H1 (cell line): ENCODE measurements at regions not wholly inside any gene's neighbourhood (a gene's known extent, or its start where the extent isn't known, plus 50 kb on each side); places are given as distances from the start of the nearest gene placed in this dataset.

ENCODE experiments used
- CTCF ChIA-PET: fragments of 300-600 bp; sonication (Branson Sonifier 250); formaldehyde crosslinking; loops from one replicate; lab custom pipeline; 2021; ENCODE audit not compliant: partially characterized antibody; lab: Charles Lee
- POLR2A ChIA-PET: fragments of 300-600 bp; sonication (Branson Sonifier 250); formaldehyde crosslinking; loops from one replicate; lab custom pipeline; 2021; ENCODE audit warnings: inconsistent platforms; ENCODE audit not compliant: partially characterized antibody; lab: Charles Lee
- DNase-seq, 2 experiments: peaks; one replicate each; pipeline versions ENCODE4 v3.0.0 to v3.0.0-alpha.2; 2010 to 2022; ENCODE audit warnings: low spot score in 2 of 2, low read depth in 1 of 2, mixed read lengths in 1 of 2
- FAIRE-seq: peaks from 2 replicates; lab custom pipeline; 2011; peaks lifted over from hg19 to GRCh38; lab: Jason Lieb, UNC
- H2AFZ ChIP-seq: 2 replicates; pipeline ENCODE4 v1.8.1; 2012; ENCODE audit warnings: low read length, inconsistent platforms
- H2AK5ac ChIP-seq: 2 replicates; pipeline ENCODE4 v1.6.1; 2013; ENCODE audit warnings: low read depth, low read length
- H2BK120ac ChIP-seq: replicated peaks from 2 replicates; pipeline ENCODE3; 2013; ENCODE audit warnings: low read depth, low read length, inconsistent platforms
- H2BK12ac ChIP-seq: 2 replicates; pipeline ENCODE4 v1.6.1; 2013; ENCODE audit warnings: low read depth, low read length
- H2BK15ac ChIP-seq: 2 replicates; pipeline ENCODE4 v1.6.1; 2013; ENCODE audit warnings: low read length
- H2BK20ac ChIP-seq: 2 replicates; pipeline ENCODE4 v1.6.1; 2013; ENCODE audit warnings: low read length
- H2BK5ac ChIP-seq: 2 replicates; pipeline ENCODE4 v1.6.1; 2013; ENCODE audit warnings: low read depth, low read length
- H3K14ac ChIP-seq: 2 replicates; pipeline ENCODE4 v1.6.1; 2013; ENCODE audit warnings: inconsistent platforms; ENCODE audit not compliant: insufficient read length
- H3K18ac ChIP-seq: 2 replicates; pipeline ENCODE4 v1.6.1; 2013; ENCODE audit warnings: low read length; ENCODE audit errors: extremely low read depth
- H3K23ac ChIP-seq: 2 replicates; pipeline ENCODE4 v1.6.1; 2013; ENCODE audit warnings: inconsistent platforms; ENCODE audit not compliant: insufficient read length
- H3K23me2 ChIP-seq: 2 replicates; pipeline ENCODE4 v1.6.1; 2013; ENCODE audit warnings: low read depth, low read length
- H3K27ac ChIP-seq: 2 replicates; pipeline ENCODE4 v1.6.1; 2011; ENCODE audit warnings: low read depth, low read length, inconsistent platforms
- H3K27me3 ChIP-seq, 4 experiments: replicated peaks in 1 of 4; 1 replicate in 1 of 4; 2 replicates in 3 of 4; pipeline versions ENCODE4 v1.6.1 to v1.8.1; 2011 to 2013; ENCODE audit warnings: low read length in 3 of 4, mild to moderate bottlenecking in 3 of 4, inconsistent platforms in 2 of 4, mixed read lengths in 2 of 4, moderate library complexity in 1 of 4; ENCODE audit not compliant: control insufficient read depth in 3 of 4, insufficient read depth in 3 of 4; ENCODE audit errors: extremely low read depth in 1 of 4
- H3K36me3 ChIP-seq, 4 experiments: 2 replicates each; pipeline versions ENCODE4 v1.6.1 to v1.8.1; 2011 to 2013; ENCODE audit warnings: mild to moderate bottlenecking in 4 of 4, low read length in 3 of 4, moderate library complexity in 2 of 4, control low read depth in 1 of 4, inconsistent platforms in 1 of 4; ENCODE audit not compliant: insufficient read depth in 4 of 4, control insufficient read depth in 2 of 4
- H3K4ac ChIP-seq: replicated peaks from 2 replicates; pipeline ENCODE3; 2013; ENCODE audit warnings: low read length, low read depth, mixed read lengths, inconsistent platforms; ENCODE audit not compliant: insufficient read length
- H3K4me1 ChIP-seq, 4 experiments: replicated peaks in 1 of 4; 1 replicate in 1 of 4; 2 replicates in 3 of 4; pipeline versions ENCODE4 v1.6.1 to v1.8.1; 2011 to 2013; ENCODE audit warnings: low read length in 3 of 4, inconsistent platforms in 2 of 4, mixed read lengths in 1 of 4; ENCODE audit not compliant: insufficient read depth in 4 of 4, control insufficient read depth in 3 of 4
- H3K4me2 ChIP-seq, 2 experiments: 2 replicates each; pipeline versions ENCODE4 v1.6.1 to v1.8.1; 2011 to 2013; ENCODE audit warnings: low read depth in 2 of 2, low read length in 2 of 2, control low read depth in 1 of 2, inconsistent platforms in 1 of 2, mild to moderate bottlenecking in 1 of 2; ENCODE audit not compliant: insufficient read depth in 1 of 2
- H3K4me3 ChIP-seq, 4 experiments: fragments of 200-600, 300-600 bp in 1 of 4; sonication (generic), shearing (Covaris generic), sonication (Bioruptor Twin) in 1 of 4; 2 replicates each; pipeline versions ENCODE4 v1.5.1 to v1.8.1; 2011 to 2016; ENCODE audit warnings: low read length in 4 of 4, low read depth in 3 of 4, control low read depth in 2 of 4, inconsistent platforms in 2 of 4, mild to moderate bottlenecking in 2 of 4, mixed read lengths in 1 of 4, moderate library complexity in 1 of 4; ENCODE audit not compliant: insufficient read depth in 2 of 4; ENCODE audit errors: extremely low read depth in 1 of 4
- H3K56ac ChIP-seq: replicated peaks from 2 replicates; pipeline ENCODE3; 2013; ENCODE audit warnings: low read depth, mild to moderate bottlenecking, mixed read lengths, low read length, inconsistent platforms; ENCODE audit not compliant: insufficient read length
- H3K79me1 ChIP-seq: 2 replicates; pipeline ENCODE4 v1.6.1; 2013; ENCODE audit warnings: low read depth, low read length, control low read depth
- H3K79me2 ChIP-seq, 2 experiments: 2 replicates each; pipeline versions ENCODE4 v1.6.1 to v1.8.1; 2012 to 2013; ENCODE audit warnings: low read length in 2 of 2, mild to moderate bottlenecking in 2 of 2, inconsistent platforms in 1 of 2; ENCODE audit not compliant: insufficient read depth in 2 of 2, control insufficient read depth in 1 of 2
- H3K9ac ChIP-seq, 4 experiments: replicated peaks in 1 of 4; 1 replicate in 1 of 4; 2 replicates in 3 of 4; pipeline versions ENCODE4 v1.6.1 to v1.8.1; 2011 to 2013; ENCODE audit warnings: low read depth in 3 of 4, low read length in 3 of 4, control low read depth in 2 of 4, mild to moderate bottlenecking in 2 of 4, moderate library complexity in 2 of 4, inconsistent platforms in 1 of 4; ENCODE audit errors: extremely low read depth in 1 of 4
- H3K9me3 ChIP-seq, 2 experiments: 2 replicates each; pipeline versions ENCODE4 v1.6.1 to v1.8.1; 2012 to 2013; ENCODE audit warnings: mild to moderate bottlenecking in 2 of 2, moderate library complexity in 2 of 2, control low read depth in 1 of 2, inconsistent platforms in 1 of 2, low read depth in 1 of 2, low read length in 1 of 2, mixed read lengths in 1 of 2; ENCODE audit not compliant: insufficient read depth in 2 of 2
- H4K20me1 ChIP-seq, 2 experiments: replicated peaks in 1 of 2; 2 replicates each; pipeline versions ENCODE3 to v1.8.1; 2011 to 2013; ENCODE audit warnings: inconsistent platforms in 2 of 2, low read length in 2 of 2, mild to moderate bottlenecking in 1 of 2; ENCODE audit not compliant: insufficient read depth in 2 of 2, control insufficient read depth in 1 of 2
- H4K5ac ChIP-seq: 2 replicates; pipeline ENCODE4 v1.6.1; 2013; ENCODE audit warnings: low read length, low read depth, mixed read lengths, inconsistent platforms; ENCODE audit not compliant: insufficient read length
- H4K8ac ChIP-seq: 2 replicates; pipeline ENCODE4 v1.8.0; 2013; ENCODE audit warnings: mild to moderate bottlenecking, moderate library complexity, low read length, inconsistent platforms; ENCODE audit not compliant: insufficient read depth; ENCODE audit errors: extremely low read depth
- H4K91ac ChIP-seq: replicated peaks from 2 replicates; pipeline ENCODE3; 2013; ENCODE audit warnings: low read length, mixed read lengths, inconsistent platforms; ENCODE audit not compliant: insufficient read length
- BCL11A ChIP-seq, 2 experiments: IDR thresholded peaks; one replicate each; pipeline ENCODE4 v1.6.1; 2011; ENCODE audit warnings: low read depth in 2 of 2, low read length in 2 of 2, mild to moderate bottlenecking in 2 of 2
- CEBPB ChIP-seq: IDR thresholded peaks from 2 replicates; pipeline ENCODE4 v1.6.1; 2012; ENCODE audit warnings: low read depth, low read length
- CHD1 ChIP-seq: IDR thresholded peaks from 2 replicates; pipeline ENCODE4 v1.6.1; 2012; ENCODE audit warnings: low read depth, low read length, improper control_type of control experiment
- EGR1 ChIP-seq: IDR thresholded peaks from 2 replicates; pipeline ENCODE4 v1.6.1; 2011; ENCODE audit warnings: low read depth, low read length, borderline replicate concordance
- FOSL1 ChIP-seq: IDR thresholded peaks from 2 replicates; pipeline ENCODE4 v1.6.1; 2011; ENCODE audit warnings: mild to moderate bottlenecking, low read depth, low read length, moderate library complexity; ENCODE audit not compliant: insufficient read depth
- KDM5A ChIP-seq: fragments of 200-600 bp; IDR thresholded peaks from 2 replicates; pipeline ENCODE4 v1.7.1; 2012; ENCODE audit warnings: mild to moderate bottlenecking, low read length, inconsistent platforms, mixed read lengths
- PHF8 ChIP-seq: fragments of 200-600 bp; sonication (generic); conservative IDR thresholded peaks from 2 replicates; pipeline ENCODE4 v1.7.1; 2012; ENCODE audit warnings: low read depth, mild to moderate bottlenecking, inconsistent platforms, low read length, moderate library complexity
- POLR2AphosphoS5 ChIP-seq: IDR thresholded peaks from 2 replicates; pipeline ENCODE4 v1.6.1; 2011; ENCODE audit warnings: low read depth, low read length
- POU5F1 ChIP-seq: IDR thresholded peaks from 2 replicates; pipeline ENCODE4 v1.6.1; 2011; ENCODE audit warnings: low read depth, mild to moderate bottlenecking, low read length, moderate library complexity
- SP2 ChIP-seq: IDR thresholded peaks from 2 replicates; pipeline ENCODE4 v1.6.1; 2012; ENCODE audit warnings: mild to moderate bottlenecking, low read length, inconsistent platforms
- SRF ChIP-seq: IDR thresholded peaks from 2 replicates; pipeline ENCODE4 v1.6.1; 2011; ENCODE audit warnings: mild to moderate bottlenecking, low read depth, low read length, moderate library complexity
- SUZ12 ChIP-seq: fragments of 200-600 bp; sonication (generic); IDR thresholded peaks from 2 replicates; pipeline ENCODE4 v1.6.1; 2012; ENCODE audit warnings: mild to moderate bottlenecking, inconsistent platforms, low read length, moderate library complexity, mixed read lengths
- TAF7 ChIP-seq: optimal IDR thresholded peaks from 2 replicates; pipeline ENCODE3; 2011; ENCODE audit warnings: low read depth, mild to moderate bottlenecking, inconsistent platforms, low read length, moderate library complexity, borderline replicate concordance
- YY1 ChIP-seq: IDR thresholded peaks from 2 replicates; pipeline ENCODE4 v1.6.1; 2011; ENCODE audit warnings: low read depth, mild to moderate bottlenecking, low read length
- WGBS, 2 experiments: shearing (Covaris generic) in 1 of 2; methylation state at CpG; one replicate each; pipeline versions ENCODE4 v1.1.6 to v1.1.7; 2013 to 2015; ENCODE audit warnings: low lambda C conversion rate in 2 of 2, mixed read lengths in 2 of 2, inconsistent platforms in 1 of 2, low coverage in 1 of 2, missing lambda C conversion rate in 1 of 2; ENCODE audit not compliant: insufficient replicate concordance in 2 of 2, insufficient coverage in 1 of 2, insufficient read length in 1 of 2; ENCODE audit errors: extremely low coverage in 1 of 2, missing lambda C conversion rate in 1 of 2; 5-methylcytosine and 5-hydroxymethylcytosine counted together
- TF ChIP-seq, protein P1 (sequence below): IDR thresholded peaks from 2 replicates; pipeline ENCODE4 v1.6.1; 2012; ENCODE audit warnings: inconsistent platforms

- Histone ChIP-seq H3K27ac (no peak overlapping the region), H2BK120ac (no peak overlapping the region), H2AK5ac (no peak overlapping the region), H2BK5ac (no peak overlapping the region), H4K5ac (no peak overlapping the region), H3K4me2 (no peak overlapping the region), H2AFZ (no peak overlapping the region), H3K18ac (no peak overlapping the region), H3K9me3 (peaks cover 3 to 7% of the 10 kb centered on the region in 2 experiments; a peak in 1 of 4 replicates), H3K4me1 (peaks cover 0 to 8% (median 0%) of the 10 kb centered on the region in 4 experiments; a peak in 1 of 7 replicates), H3K14ac (no peak overlapping the region), H3K4me3 (no peak overlapping the region), H3K9ac (no peak overlapping the region), H3K36me3 (no peaks in the 10 kb centered on the region), H2BK15ac (no peak overlapping the region), H4K8ac (no peak overlapping the region), H3K27me3 (no peaks in the 10 kb centered on the region), H3K79me2 (no peaks in the 10 kb centered on the region), H3K23me2 (no peaks in the 10 kb centered on the region), H4K20me1 (no peaks in the 10 kb centered on the region), H2BK20ac (no peak overlapping the region), H3K79me1 (no peaks in the 10 kb centered on the region), H3K23ac (no peak overlapping the region), H2BK12ac (no peak overlapping the region), H4K91ac (no peak overlapping the region), H3K56ac (no peak overlapping the region), H3K4ac (no peak overlapping the region)
- WGBS, 2 experiments = 91 to 100% methylated on average over 1 to 3 of the region's 3 CpGs
- FAIRE-seq (no peak), DNase-seq (no peak)
- ChIA-PET CTCF (no interaction called here), POLR2A (no interaction called here)
- no peak for TF ChIP-seq SUZ12
- no peak for TF ChIP-seq SP2
- no peak for TF ChIP-seq POLR2AphosphoS5
- TF ChIP-seq FOSL1 = no peak
- no peak for TF ChIP-seq CHD1
- TF ChIP-seq, protein P1, sequence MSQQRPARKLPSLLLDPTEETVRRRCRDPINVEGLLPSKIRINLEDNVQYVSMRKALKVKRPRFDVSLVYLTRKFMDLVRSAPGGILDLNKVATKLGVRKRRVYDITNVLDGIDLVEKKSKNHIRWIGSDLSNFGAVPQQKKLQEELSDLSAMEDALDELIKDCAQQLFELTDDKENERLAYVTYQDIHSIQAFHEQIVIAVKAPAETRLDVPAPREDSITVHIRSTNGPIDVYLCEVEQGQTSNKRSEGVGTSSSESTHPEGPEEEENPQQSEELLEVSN = no peak
- TF ChIP-seq TAF7 = no peak
- no peak for TF ChIP-seq YY1
- no peak for TF ChIP-seq POU5F1
- TF ChIP-seq CEBPB = no peak
- TF ChIP-seq SRF = no peak
- TF ChIP-seq BCL11A (IDR thresholded peaks at IDR 0.05; ENCODE audit: low read depth in 2 of 2, low read length in 2 of 2) = no peak
- no peak for TF ChIP-seq KDM5A
- TF ChIP-seq EGR1 = no peak
- no peak for TF ChIP-seq PHF8
Observed at GRCh38 chr9:85130764-85131163, 461.2 kb downstream of the NTRK2 start.
